B cell (primary cell): ENCODE measurements at regions not wholly inside any gene's neighbourhood (a gene's known extent, or its start where the extent isn't known, plus 50 kb on each side); places are given as distances from the start of the nearest gene placed in this dataset.

Experiments
- CTCF ChIP-seq: fragments of 200-600 bp; IDR thresholded peaks from one replicate; pipeline ENCODE4 v1.8.0; 2022; ENCODE audit warnings: antibody characterized with exemption, mild to moderate bottlenecking
- EZH2 ChIP-seq: IDR thresholded peaks from 2 replicates; pipeline ENCODE4 v1.6.1; 2012; ENCODE audit warnings: borderline replicate concordance, low read depth, mild to moderate bottlenecking, moderate library complexity, low read length; ENCODE audit not compliant: insufficient read depth, poor library complexity, severe bottlenecking

DNA sequence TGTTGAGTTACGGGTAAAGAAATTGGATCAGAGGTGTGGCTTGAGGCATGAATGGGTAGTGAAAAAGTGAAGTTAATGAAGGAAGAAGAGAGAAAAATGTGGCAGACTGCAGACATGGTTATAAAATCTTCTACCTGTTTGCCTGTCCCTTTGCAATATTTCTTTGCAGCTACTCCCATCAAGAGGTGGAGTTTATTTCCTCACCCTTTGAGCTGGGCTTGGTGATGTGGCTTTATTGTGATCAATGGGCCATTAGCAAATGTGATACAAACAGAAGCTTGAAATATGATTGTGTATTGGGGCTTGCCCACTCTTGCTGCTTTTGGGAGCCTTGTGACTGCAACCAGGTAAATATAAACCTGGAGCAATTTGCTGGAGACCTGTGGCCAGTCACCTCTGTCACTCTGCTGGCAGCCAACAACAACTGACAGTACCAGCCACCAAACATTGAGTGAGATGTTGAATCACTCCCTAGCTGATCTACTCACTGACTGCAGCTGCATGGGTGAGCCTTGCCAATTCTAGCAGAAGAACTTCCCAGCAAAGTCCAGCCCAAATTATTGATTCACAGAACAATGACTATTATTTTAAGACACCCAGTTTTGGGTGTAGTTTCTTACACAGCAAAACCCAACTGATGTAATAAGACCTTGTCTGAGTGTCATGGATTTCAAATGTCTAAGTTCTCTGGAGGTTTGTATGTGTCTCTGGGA lies 151.0 kb upstream of the ATP2B1 start:
- no peak for TF ChIP-seq CTCF
- no peak for TF ChIP-seq EZH2
